H1 (cell line): ENCODE measurements at regions not wholly inside any gene's neighbourhood (a gene's known extent, or its start where the extent isn't known, plus 50 kb on each side); places are given as distances from the start of the nearest gene placed in this dataset.

Experiments used
- CTCF ChIA-PET: fragments of 300-600 bp; sonication (Branson Sonifier 250); formaldehyde crosslinking; loops from one replicate; lab custom pipeline; 2021; ENCODE audit not compliant: partially characterized antibody; lab: Charles Lee
- POLR2A ChIA-PET: fragments of 300-600 bp; sonication (Branson Sonifier 250); formaldehyde crosslinking; loops from one replicate; lab custom pipeline; 2021; ENCODE audit warnings: inconsistent platforms; ENCODE audit not compliant: partially characterized antibody; lab: Charles Lee
- DNase-seq, 2 experiments: peaks; one replicate each; pipeline versions ENCODE4 v3.0.0 to v3.0.0-alpha.2; 2010 to 2022; ENCODE audit warnings: low spot score in 2 of 2, low read depth in 1 of 2, mixed read lengths in 1 of 2
- FAIRE-seq: peaks from 2 replicates; lab custom pipeline; 2011; peaks lifted over from hg19 to GRCh38; lab: Jason Lieb, UNC
- H2AFZ ChIP-seq: 2 replicates; pipeline ENCODE4 v1.8.1; 2012; ENCODE audit warnings: low read length, inconsistent platforms
- H2AK5ac ChIP-seq: 2 replicates; pipeline ENCODE4 v1.6.1; 2013; ENCODE audit warnings: low read depth, low read length
- H2BK120ac ChIP-seq: replicated peaks from 2 replicates; pipeline ENCODE3; 2013; ENCODE audit warnings: low read depth, low read length, inconsistent platforms
- H2BK12ac ChIP-seq: 2 replicates; pipeline ENCODE4 v1.6.1; 2013; ENCODE audit warnings: low read depth, low read length
- H2BK15ac ChIP-seq: 2 replicates; pipeline ENCODE4 v1.6.1; 2013; ENCODE audit warnings: low read length
- H2BK20ac ChIP-seq: 2 replicates; pipeline ENCODE4 v1.6.1; 2013; ENCODE audit warnings: low read length
- H2BK5ac ChIP-seq: 2 replicates; pipeline ENCODE4 v1.6.1; 2013; ENCODE audit warnings: low read depth, low read length
- H3K14ac ChIP-seq: 2 replicates; pipeline ENCODE4 v1.6.1; 2013; ENCODE audit warnings: inconsistent platforms; ENCODE audit not compliant: insufficient read length
- H3K18ac ChIP-seq: 2 replicates; pipeline ENCODE4 v1.6.1; 2013; ENCODE audit warnings: low read length; ENCODE audit errors: extremely low read depth
- H3K23ac ChIP-seq: 2 replicates; pipeline ENCODE4 v1.6.1; 2013; ENCODE audit warnings: inconsistent platforms; ENCODE audit not compliant: insufficient read length
- H3K23me2 ChIP-seq: 2 replicates; pipeline ENCODE4 v1.6.1; 2013; ENCODE audit warnings: low read depth, low read length
- H3K27ac ChIP-seq: 2 replicates; pipeline ENCODE4 v1.6.1; 2011; ENCODE audit warnings: low read depth, low read length, inconsistent platforms
- H3K27me3 ChIP-seq, 4 experiments: replicated peaks in 1 of 4; 1 replicate in 1 of 4; 2 replicates in 3 of 4; pipeline versions ENCODE4 v1.6.1 to v1.8.1; 2011 to 2013; ENCODE audit warnings: low read length in 3 of 4, mild to moderate bottlenecking in 3 of 4, inconsistent platforms in 2 of 4, mixed read lengths in 2 of 4, moderate library complexity in 1 of 4; ENCODE audit not compliant: control insufficient read depth in 3 of 4, insufficient read depth in 3 of 4; ENCODE audit errors: extremely low read depth in 1 of 4
- H3K36me3 ChIP-seq, 4 experiments: 2 replicates each; pipeline versions ENCODE4 v1.6.1 to v1.8.1; 2011 to 2013; ENCODE audit warnings: mild to moderate bottlenecking in 4 of 4, low read length in 3 of 4, moderate library complexity in 2 of 4, control low read depth in 1 of 4, inconsistent platforms in 1 of 4; ENCODE audit not compliant: insufficient read depth in 4 of 4, control insufficient read depth in 2 of 4
- H3K4ac ChIP-seq: replicated peaks from 2 replicates; pipeline ENCODE3; 2013; ENCODE audit warnings: low read length, low read depth, mixed read lengths, inconsistent platforms; ENCODE audit not compliant: insufficient read length
- H3K4me1 ChIP-seq, 4 experiments: replicated peaks in 1 of 4; 1 replicate in 1 of 4; 2 replicates in 3 of 4; pipeline versions ENCODE4 v1.6.1 to v1.8.1; 2011 to 2013; ENCODE audit warnings: low read length in 3 of 4, inconsistent platforms in 2 of 4, mixed read lengths in 1 of 4; ENCODE audit not compliant: insufficient read depth in 4 of 4, control insufficient read depth in 3 of 4
- H3K4me2 ChIP-seq, 2 experiments: 2 replicates each; pipeline versions ENCODE4 v1.6.1 to v1.8.1; 2011 to 2013; ENCODE audit warnings: low read depth in 2 of 2, low read length in 2 of 2, control low read depth in 1 of 2, inconsistent platforms in 1 of 2, mild to moderate bottlenecking in 1 of 2; ENCODE audit not compliant: insufficient read depth in 1 of 2
- H3K4me3 ChIP-seq, 4 experiments: fragments of 200-600, 300-600 bp in 1 of 4; sonication (generic), shearing (Covaris generic), sonication (Bioruptor Twin) in 1 of 4; 2 replicates each; pipeline versions ENCODE4 v1.5.1 to v1.8.1; 2011 to 2016; ENCODE audit warnings: low read length in 4 of 4, low read depth in 3 of 4, control low read depth in 2 of 4, inconsistent platforms in 2 of 4, mild to moderate bottlenecking in 2 of 4, mixed read lengths in 1 of 4, moderate library complexity in 1 of 4; ENCODE audit not compliant: insufficient read depth in 2 of 4; ENCODE audit errors: extremely low read depth in 1 of 4
- H3K56ac ChIP-seq: replicated peaks from 2 replicates; pipeline ENCODE3; 2013; ENCODE audit warnings: low read depth, mild to moderate bottlenecking, mixed read lengths, low read length, inconsistent platforms; ENCODE audit not compliant: insufficient read length
- H3K79me1 ChIP-seq: 2 replicates; pipeline ENCODE4 v1.6.1; 2013; ENCODE audit warnings: low read depth, low read length, control low read depth
- H3K79me2 ChIP-seq, 2 experiments: 2 replicates each; pipeline versions ENCODE4 v1.6.1 to v1.8.1; 2012 to 2013; ENCODE audit warnings: low read length in 2 of 2, mild to moderate bottlenecking in 2 of 2, inconsistent platforms in 1 of 2; ENCODE audit not compliant: insufficient read depth in 2 of 2, control insufficient read depth in 1 of 2
- H3K9ac ChIP-seq, 4 experiments: replicated peaks in 1 of 4; 1 replicate in 1 of 4; 2 replicates in 3 of 4; pipeline versions ENCODE4 v1.6.1 to v1.8.1; 2011 to 2013; ENCODE audit warnings: low read depth in 3 of 4, low read length in 3 of 4, control low read depth in 2 of 4, mild to moderate bottlenecking in 2 of 4, moderate library complexity in 2 of 4, inconsistent platforms in 1 of 4; ENCODE audit errors: extremely low read depth in 1 of 4
- H3K9me3 ChIP-seq, 2 experiments: 2 replicates each; pipeline versions ENCODE4 v1.6.1 to v1.8.1; 2012 to 2013; ENCODE audit warnings: mild to moderate bottlenecking in 2 of 2, moderate library complexity in 2 of 2, control low read depth in 1 of 2, inconsistent platforms in 1 of 2, low read depth in 1 of 2, low read length in 1 of 2, mixed read lengths in 1 of 2; ENCODE audit not compliant: insufficient read depth in 2 of 2
- H4K20me1 ChIP-seq, 2 experiments: replicated peaks in 1 of 2; 2 replicates each; pipeline versions ENCODE3 to v1.8.1; 2011 to 2013; ENCODE audit warnings: inconsistent platforms in 2 of 2, low read length in 2 of 2, mild to moderate bottlenecking in 1 of 2; ENCODE audit not compliant: insufficient read depth in 2 of 2, control insufficient read depth in 1 of 2
- H4K5ac ChIP-seq: 2 replicates; pipeline ENCODE4 v1.6.1; 2013; ENCODE audit warnings: low read length, low read depth, mixed read lengths, inconsistent platforms; ENCODE audit not compliant: insufficient read length
- H4K8ac ChIP-seq: 2 replicates; pipeline ENCODE4 v1.8.0; 2013; ENCODE audit warnings: mild to moderate bottlenecking, moderate library complexity, low read length, inconsistent platforms; ENCODE audit not compliant: insufficient read depth; ENCODE audit errors: extremely low read depth
- H4K91ac ChIP-seq: replicated peaks from 2 replicates; pipeline ENCODE3; 2013; ENCODE audit warnings: low read length, mixed read lengths, inconsistent platforms; ENCODE audit not compliant: insufficient read length
- CEBPB ChIP-seq: IDR thresholded peaks from 2 replicates; pipeline ENCODE4 v1.6.1; 2012; ENCODE audit warnings: low read depth, low read length
- EP300 ChIP-seq, 2 experiments: IDR thresholded peaks; 1 replicate in 1 of 2; 2 replicates in 1 of 2; pipeline ENCODE4 v1.6.1; 2011 to 2012; ENCODE audit warnings: low read depth in 2 of 2, low read length in 2 of 2, mild to moderate bottlenecking in 2 of 2, borderline replicate concordance in 1 of 2, inconsistent platforms in 1 of 2, moderate library complexity in 1 of 2
- HDAC6 ChIP-seq: IDR thresholded peaks from one replicate; pipeline ENCODE4 v1.7.1; 2012; ENCODE audit warnings: low read depth, mild to moderate bottlenecking, inconsistent platforms, low read length, moderate library complexity
- JUN ChIP-seq: IDR thresholded peaks from 2 replicates; pipeline ENCODE4 v1.6.1; 2011; ENCODE audit warnings: low read depth, mild to moderate bottlenecking, improper control_type of control experiment, low read length
- KDM5A ChIP-seq: fragments of 200-600 bp; IDR thresholded peaks from 2 replicates; pipeline ENCODE4 v1.7.1; 2012; ENCODE audit warnings: mild to moderate bottlenecking, low read length, inconsistent platforms, mixed read lengths
- MAFK ChIP-seq: IDR thresholded peaks from 2 replicates; pipeline ENCODE4 v1.6.1; 2012; ENCODE audit warnings: low read depth, mild to moderate bottlenecking, improper control_type of control experiment, low read length
- WGBS, 2 experiments: shearing (Covaris generic) in 1 of 2; methylation state at CpG; one replicate each; pipeline versions ENCODE4 v1.1.6 to v1.1.7; 2013 to 2015; ENCODE audit warnings: low lambda C conversion rate in 2 of 2, mixed read lengths in 2 of 2, inconsistent platforms in 1 of 2, low coverage in 1 of 2, missing lambda C conversion rate in 1 of 2; ENCODE audit not compliant: insufficient replicate concordance in 2 of 2, insufficient coverage in 1 of 2, insufficient read length in 1 of 2; ENCODE audit errors: extremely low coverage in 1 of 2, missing lambda C conversion rate in 1 of 2; 5-methylcytosine and 5-hydroxymethylcytosine counted together
- TF ChIP-seq, protein P1 (sequence below): IDR thresholded peaks from 2 replicates; pipeline ENCODE4 v1.6.1; 2012; ENCODE audit warnings: inconsistent platforms

GRCh38 chr4:28426251-28426650, 1565.6 kb downstream of the STIM2 start:
- no peaks in the 10 kb centered on the region for H3K27me3 ChIP-seq
- TF ChIP-seq EP300 (IDR thresholded peaks at IDR 0.05; ENCODE audit: borderline replicate concordance in 1 of 2, low read depth in 2 of 2, low read length in 2 of 2) = no peak
- TF ChIP-seq, protein P1, sequence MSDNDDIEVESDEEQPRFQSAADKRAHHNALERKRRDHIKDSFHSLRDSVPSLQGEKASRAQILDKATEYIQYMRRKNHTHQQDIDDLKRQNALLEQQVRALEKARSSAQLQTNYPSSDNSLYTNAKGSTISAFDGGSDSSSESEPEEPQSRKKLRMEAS = no peak
- TF ChIP-seq MAFK = no peak
- no peak for TF ChIP-seq HDAC6
- TF ChIP-seq JUN = no peak
- no peak for TF ChIP-seq KDM5A
- no peak for TF ChIP-seq CEBPB
- H2BK20ac ChIP-seq = no peak overlapping the region
- H4K91ac ChIP-seq = no peak overlapping the region
- no peak overlapping the region for H3K56ac ChIP-seq
- H3K4me1 ChIP-seq = no peaks in the 10 kb centered on the region
- no peak for FAIRE-seq
- H3K14ac ChIP-seq = no peak overlapping the region
- H3K27ac ChIP-seq = no peak overlapping the region
- H3K4me3 ChIP-seq = no peak overlapping the region
- H4K5ac ChIP-seq = no peak overlapping the region
- no peaks in the 10 kb centered on the region for H3K79me1 ChIP-seq
- no peak overlapping the region for H3K23ac ChIP-seq
- H2BK15ac ChIP-seq = no peak overlapping the region
- no peak for DNase-seq
- H3K9ac ChIP-seq = no peak overlapping the region
- H3K4me2 ChIP-seq = no peak overlapping the region
- H4K8ac ChIP-seq = no peak overlapping the region
- ChIA-PET POLR2A (no interaction called here), CTCF (no interaction called here)
- no peak overlapping the region for H2BK120ac ChIP-seq
- H3K36me3 ChIP-seq = peaks cover 0 to 3% (median 0%) of the 10 kb centered on the region in 4 experiments; a peak in 1 of 8 replicates
- H3K4ac ChIP-seq = no peak overlapping the region
- H2BK12ac ChIP-seq = no peak overlapping the region
- no peaks in the 10 kb centered on the region for H3K23me2 ChIP-seq
- H3K18ac ChIP-seq = no peak overlapping the region
- no peak overlapping the region for H2AK5ac ChIP-seq
- no peaks in the 10 kb centered on the region for H3K9me3 ChIP-seq
- WGBS, 2 experiments = 95% methylated on average over 1 of the region's 1 CpG; no CpG with 5 or more reads in 1 of the 2 experiments
- H2AFZ ChIP-seq = no peak overlapping the region
- H3K79me2 ChIP-seq = no peaks in the 10 kb centered on the region
- no peaks in the 10 kb centered on the region for H4K20me1 ChIP-seq
- H2BK5ac ChIP-seq = no peak overlapping the region
